CD1c-positive myeloid dendritic cell (primary cell): ENCODE measurements at regions not wholly inside any gene's neighbourhood (a gene's known extent, or its start where the extent isn't known, plus 50 kb on each side); places are given as distances from the start of the nearest gene placed in this dataset.

Experiments
- DNase-seq: peaks from one replicate; pipeline ENCODE4 v3.0.0-alpha.2; 2016; ENCODE audit errors: extremely low spot score

GRCh38 chr7:41910940-41911600 lies 208.2 kb upstream of the INHBA start:
- no peak for DNase-seq

GRCh38 chr7:41907444-41907843 lies 204.6 kb upstream of the INHBA start:
- no peak for DNase-seq

- no peak for DNase-seq
Measured at GRCh38 chr7:41900532-41900931, 197.6 kb upstream of the INHBA start.

GRCh38 chr7:41899823-41900433 lies 197.0 kb upstream of the INHBA start:
- no peak for DNase-seq

GRCh38 chr7:41893656-41894055 lies 190.8 kb upstream of the INHBA start:
- DNase-seq: no peak

GRCh38 chr7:41892356-41893100 lies 189.6 kb upstream of the INHBA start:
- DNase-seq: no peak

GRCh38 chr7:41891950-41892349 lies 189.1 kb upstream of the INHBA start:
- no peak for DNase-seq

GRCh38 chr7:41890631-41891274 lies 187.9 kb upstream of the INHBA start:
- no peak for DNase-seq

- DNase-seq: no peak
Measured at GRCh38 chr7:41889472-41889871, 186.6 kb upstream of the INHBA start.

GRCh38 chr7:41889040-41889439 lies 186.2 kb upstream of the INHBA start:
- DNase-seq: no peak

- DNase-seq: no peak
Measured at GRCh38 chr7:41887416-41887815, 184.5 kb upstream of the INHBA start.

GRCh38 chr7:41886901-41887311 lies 184.0 kb upstream of the INHBA start:
- DNase-seq: no peak

GRCh38 chr7:41886262-41886900 lies 183.5 kb upstream of the INHBA start:
- DNase-seq: peak; percentile 57

- DNase-seq: no peak
Measured at GRCh38 chr7:41885748-41886147, 182.9 kb upstream of the INHBA start.

GRCh38 chr7:41885078-41885477 lies 182.2 kb upstream of the INHBA start:
- DNase-seq: no peak

GRCh38 chr7:41882745-41883420 lies 180.0 kb upstream of the INHBA start:
- no peak for DNase-seq

- DNase-seq: no peak
Measured at GRCh38 chr7:41882256-41882655, 179.4 kb upstream of the INHBA start.

GRCh38 chr7:41881331-41882130 lies 178.6 kb upstream of the INHBA start:
- DNase-seq: peak; percentile 97

GRCh38 chr7:41880107-41880506 lies 177.2 kb upstream of the INHBA start:
- DNase-seq: no peak

- no peak for DNase-seq
Measured at GRCh38 chr7:41879403-41879802, 176.5 kb upstream of the INHBA start.
